ENCODE measurements at regions not wholly inside any gene's neighbourhood (a gene's known extent, or its start where the extent isn't known, plus 50 kb on each side); places are given as distances from the start of the nearest gene placed in this dataset.

GRCh38 chr1:243945727-243946126 is 95.7 kb upstream of the AKT3 start:
- Mint-ChIP-seq H3K4me3 (no peak overlapping the region), H3K27ac (no peak overlapping the region), H3K27me3 (ENCODE audit: insufficient read depth) (no peaks in the 10 kb centered on the region; the same call in 1 of the 2 replicates), H3K9me3 (no peaks in the 10 kb centered on the region), H3K36me3 (ENCODE audit: low read depth) (no peaks in the 10 kb centered on the region), H3K4me1 (ENCODE audit: low read depth) (peaks cover 33% of the 10 kb centered on the region)
- no peak for TF ChIP-seq CTCF (IDR thresholded peaks at IDR 0.05)
- no peak for DNase-seq

- no peak overlapping the region for H3K4me3 Mint-ChIP-seq
- H3K9me3 Mint-ChIP-seq: no peaks in the 10 kb centered on the region
- DNase-seq: peak; percentile 18
- no peak for TF ChIP-seq CTCF (IDR thresholded peaks at IDR 0.05)
- H3K27ac Mint-ChIP-seq: no peak overlapping the region
- peaks cover 36% of the 10 kb centered on the region for H3K4me1 Mint-ChIP-seq (ENCODE audit: low read depth)
- no peaks in the 10 kb centered on the region for H3K36me3 Mint-ChIP-seq (ENCODE audit: low read depth)
- no peaks in the 10 kb centered on the region; the same call in 1 of the 2 replicates for H3K27me3 Mint-ChIP-seq (ENCODE audit: insufficient read depth)
These were observed 94.6 kb upstream of the AKT3 start for GRCh38 chr1:243944429-243945160.

GRCh38 chr1:243943671-243944428 is 93.8 kb upstream of the AKT3 start:
- Mint-ChIP-seq H3K9me3 (no peaks in the 10 kb centered on the region), H3K27ac (no peak overlapping the region), H3K4me1 (ENCODE audit: low read depth) (peaks cover 43% of the 10 kb centered on the region), H3K27me3 (ENCODE audit: insufficient read depth) (no peaks in the 10 kb centered on the region; the same call in 1 of the 2 replicates), H3K36me3 (ENCODE audit: low read depth) (peaks cover 5% of the 10 kb centered on the region), H3K4me3 (no peak overlapping the region)
- TF ChIP-seq CTCF (IDR thresholded peaks at IDR 0.05): no peak
- no peak for DNase-seq

GRCh38 chr1:243942196-243943150 is 92.4 kb upstream of the AKT3 start:
- no peaks in the 10 kb centered on the region for H3K9me3 Mint-ChIP-seq
- no peak overlapping the region; the same call in 1 of the 2 replicates for H3K27ac Mint-ChIP-seq
- no peaks in the 10 kb centered on the region; the same call in 1 of the 2 replicates for H3K27me3 Mint-ChIP-seq (ENCODE audit: insufficient read depth)
- H3K4me1 Mint-ChIP-seq (ENCODE audit: low read depth): peaks cover 51% of the 10 kb centered on the region
- no peak for TF ChIP-seq CTCF (IDR thresholded peaks at IDR 0.05)
- no peak overlapping the region for H3K4me3 Mint-ChIP-seq
- no peak for DNase-seq
- peaks cover 5% of the 10 kb centered on the region for H3K36me3 Mint-ChIP-seq (ENCODE audit: low read depth)

- DNase-seq: no peak
- Mint-ChIP-seq H3K27ac (peak overlapping the region; percentile 85), H3K9me3 (peaks cover 1% of the 10 kb centered on the region), H3K4me3 (no peak overlapping the region), H3K36me3 (ENCODE audit: low read depth) (peaks cover 7% of the 10 kb centered on the region), H3K4me1 (ENCODE audit: low read depth) (peaks cover 42% of the 10 kb centered on the region), H3K27me3 (ENCODE audit: insufficient read depth) (no peaks in the 10 kb centered on the region; the same call in 1 of the 2 replicates)
- no peak for TF ChIP-seq CTCF (IDR thresholded peaks at IDR 0.05)
These were observed 90.4 kb upstream of the AKT3 start for GRCh38 chr1:243940451-243940850.
